Neural cell (in vitro differentiated cells): ENCODE measurements at regions not wholly inside any gene's neighbourhood (a gene's known extent, or its start where the extent isn't known, plus 50 kb on each side); places are given as distances from the start of the nearest gene placed in this dataset.

Experiments used
- H2AFZ ChIP-seq: fragments of 200-600, 300-800 bp; sonication (generic), shearing (Covaris generic); 2 replicates; pipeline ENCODE4 v1.6.0; 2014; ENCODE audit warnings: low read depth, mild to moderate bottlenecking, antibody characterized with exemption, low read length, moderate library complexity
- H3F3A ChIP-seq: fragments of 200-600 bp; shearing (Covaris generic); 2 replicates; pipeline ENCODE4 v1.6.1; 2016; ENCODE audit warnings: mild to moderate bottlenecking, moderate library complexity, mixed read lengths, antibody characterized with exemption, low read length; ENCODE audit not compliant: insufficient read depth, poor library complexity, severe bottlenecking
- H3K27ac ChIP-seq: fragments of 200-600, 300-800 bp; sonication (generic), shearing (Covaris generic); 2 replicates; pipeline ENCODE4 v1.5.1; 2014; ENCODE audit warnings: mild to moderate bottlenecking, low read length, moderate library complexity
- H3K27me3 ChIP-seq: fragments of 300-800, 200-600 bp; sonication (generic), shearing (Covaris generic); 2 replicates; pipeline ENCODE4 v1.6.0; 2014; ENCODE audit warnings: mild to moderate bottlenecking, low read depth, low read length, moderate library complexity; ENCODE audit not compliant: insufficient read depth
- H3K36me3 ChIP-seq: fragments of 300-800, 200-600 bp; sonication (generic), shearing (Covaris generic); 2 replicates; pipeline ENCODE4 v1.5.1; 2014; ENCODE audit warnings: mild to moderate bottlenecking, antibody characterized with exemption, low read length, moderate library complexity; ENCODE audit not compliant: insufficient read depth
- H3K4me2 ChIP-seq: fragments of 300-800, 200-600 bp; sonication (generic), shearing (Covaris generic); 2 replicates; pipeline ENCODE4 v1.6.0; 2014; ENCODE audit warnings: mild to moderate bottlenecking, low read length
- H3K4me3 ChIP-seq: fragments of 300-800, 200-600 bp; sonication (generic), shearing (Covaris generic); 2 replicates; pipeline ENCODE4 v1.5.1; 2014; ENCODE audit warnings: mild to moderate bottlenecking, low read length, moderate library complexity
- H3K79me2 ChIP-seq: fragments of 200-600 bp; shearing (Covaris generic); replicated peaks from 2 replicates; pipeline ENCODE4 v1.6.0; 2014; ENCODE audit warnings: mild to moderate bottlenecking, low read length, moderate library complexity; ENCODE audit not compliant: insufficient read depth
- H3K9ac ChIP-seq: fragments of 300-800, 200-600 bp; sonication (generic), shearing (Covaris generic); 2 replicates; pipeline ENCODE4 v1.6.1; 2016; ENCODE audit warnings: mild to moderate bottlenecking, low read length, mixed read lengths
- H3K9me2 ChIP-seq: fragments of 200-600 bp; shearing (Covaris generic); 2 replicates; pipeline ENCODE4 v1.6.1; 2016; ENCODE audit warnings: mild to moderate bottlenecking, low read length, mixed read lengths; ENCODE audit not compliant: insufficient read depth
- H3K9me3 ChIP-seq: fragments of 200-600, 300-800 bp; sonication (generic), shearing (Covaris generic); 2 replicates; pipeline ENCODE4 v1.6.1; 2016; ENCODE audit warnings: mild to moderate bottlenecking, mixed run types, low read length, moderate library complexity, mixed read lengths
- H4K20me1 ChIP-seq: fragments of 200-600 bp; shearing (Covaris generic); 2 replicates; pipeline ENCODE4 v1.6.1; 2016; ENCODE audit warnings: mild to moderate bottlenecking, mixed run types; ENCODE audit not compliant: insufficient read depth
- CTCF ChIP-seq: fragments of 450-650 bp; IDR thresholded peaks from 2 replicates; pipeline ENCODE4 v1.5.1; 2014; ENCODE audit warnings: antibody characterized with exemption, mild to moderate bottlenecking, moderate library complexity; ENCODE audit not compliant: poor library complexity, severe bottlenecking
- EP300 ChIP-seq: fragments of 450-650 bp; conservative IDR thresholded peaks from 2 replicates; pipeline ENCODE4 v1.6.1; 2014; ENCODE audit warnings: antibody characterized with exemption, mild to moderate bottlenecking, moderate library complexity; ENCODE audit not compliant: poor library complexity, severe bottlenecking
- EZH2 ChIP-seq: fragments of 200-600, 300-800 bp; shearing (Covaris generic), sonication (generic); IDR thresholded peaks from 2 replicates; pipeline ENCODE4 v1.6.1; 2014; ENCODE audit warnings: antibody characterized with exemption, low read length, borderline replicate concordance, mild to moderate bottlenecking; ENCODE audit not compliant: insufficient read depth, poor library complexity, severe bottlenecking
- MXI1 ChIP-seq: fragments of 450-650 bp; conservative IDR thresholded peaks from 2 replicates; pipeline ENCODE4 v1.6.1; 2014; ENCODE audit warnings: antibody characterized with exemption, mild to moderate bottlenecking; ENCODE audit not compliant: poor library complexity, severe bottlenecking
- POLR2AphosphoS5 ChIP-seq: IDR thresholded peaks from 2 replicates; pipeline ENCODE4 v1.6.1; 2012
- RAD21 ChIP-seq: fragments of 450-650 bp; conservative IDR thresholded peaks from 2 replicates; pipeline ENCODE4 v1.6.1; 2014; ENCODE audit warnings: antibody characterized with exemption, mild to moderate bottlenecking, moderate library complexity
- REST ChIP-seq: IDR thresholded peaks from 2 replicates; pipeline ENCODE4 v1.6.1; 2012; ENCODE audit warnings: borderline replicate concordance
- SMC3 ChIP-seq: fragments of 450-650 bp; conservative IDR thresholded peaks from 2 replicates; pipeline ENCODE4 v1.6.1; 2014; ENCODE audit warnings: antibody characterized with exemption, mild to moderate bottlenecking, moderate library complexity; ENCODE audit not compliant: poor library complexity
- TAF1 ChIP-seq: IDR thresholded peaks from 2 replicates; pipeline ENCODE4 v1.6.1; 2012; ENCODE audit warnings: low read depth

- no peak overlapping the region for H3K9ac ChIP-seq
- H3K27ac ChIP-seq, result no peak overlapping the region
- H2AFZ ChIP-seq, result no peak overlapping the region
- no peak overlapping the region for H3K4me3 ChIP-seq
- no peaks in the 10 kb centered on the region for H3K27me3 ChIP-seq
- H3K9me2 ChIP-seq, result no peaks in the 10 kb centered on the region
- no peaks in the 10 kb centered on the region for H3F3A ChIP-seq
- H3K36me3 ChIP-seq, result no peaks in the 10 kb centered on the region
- TF ChIP-seq RAD21 (no peak), SMC3 (no peak), REST (no peak), EZH2 (no peak), TAF1 (no peak), POLR2AphosphoS5 (no peak), CTCF (no peak), MXI1 (no peak), EP300 (no peak)
- no peaks in the 10 kb centered on the region for H3K79me2 ChIP-seq
- no peaks in the 10 kb centered on the region for H4K20me1 ChIP-seq
- no peak overlapping the region for H3K4me2 ChIP-seq
- no peaks in the 10 kb centered on the region for H3K9me3 ChIP-seq
Measured at GRCh38 chr9:108162664-108163063, 673.1 kb upstream of the KLF4 start.

- H3K27me3 ChIP-seq, result no peaks in the 10 kb centered on the region
- no peaks in the 10 kb centered on the region for H4K20me1 ChIP-seq
- no peak overlapping the region for H3K27ac ChIP-seq
- no peak overlapping the region for H3K4me3 ChIP-seq
- no peak overlapping the region for H2AFZ ChIP-seq
- H3K79me2 ChIP-seq, result no peaks in the 10 kb centered on the region
- H3K4me2 ChIP-seq, result no peak overlapping the region
- H3K9me3 ChIP-seq, result no peaks in the 10 kb centered on the region
- no peaks in the 10 kb centered on the region for H3K36me3 ChIP-seq
- TF ChIP-seq MXI1 (no peak), EZH2 (no peak), EP300 (no peak), RAD21 (no peak), POLR2AphosphoS5 (no peak), TAF1 (no peak), REST (no peak), SMC3 (no peak)
- no peaks in the 10 kb centered on the region for H3K9me2 ChIP-seq
- H3K9ac ChIP-seq, result no peak overlapping the region
- no peaks in the 10 kb centered on the region for H3F3A ChIP-seq
Measured at GRCh38 chr9:108161503-108161902, 671.9 kb upstream of the KLF4 start.
